ENCODE measurements at regions not wholly inside any gene's neighbourhood (a gene's known extent, or its start where the extent isn't known, plus 50 kb on each side); places are given as distances from the start of the nearest gene placed in this dataset.

DNA sequence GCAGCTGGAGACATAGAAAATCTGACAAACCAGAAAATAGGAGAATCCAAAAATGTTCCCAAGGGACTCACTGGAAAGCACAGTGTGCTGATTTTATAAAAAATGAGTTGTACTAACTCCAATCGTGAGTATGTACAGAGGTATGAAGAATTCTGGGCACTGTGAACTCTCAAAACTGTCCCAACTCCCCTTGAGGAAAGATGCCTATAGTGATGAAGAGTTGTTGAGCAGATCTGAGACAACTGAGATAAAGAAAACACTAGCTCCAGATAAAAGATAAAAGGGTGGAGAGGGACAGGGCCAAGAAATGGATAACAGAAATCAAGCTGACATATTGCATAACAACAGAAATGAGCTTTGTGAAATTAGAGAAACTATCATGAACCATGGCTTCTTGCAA lies 481.4 kb downstream of the MAFB start:
- TF ChIP-seq EZH2 (IDR thresholded peaks at IDR 0.05; ENCODE audit: borderline replicate concordance, low read length): no peak
- TF ChIP-seq, protein P1, sequence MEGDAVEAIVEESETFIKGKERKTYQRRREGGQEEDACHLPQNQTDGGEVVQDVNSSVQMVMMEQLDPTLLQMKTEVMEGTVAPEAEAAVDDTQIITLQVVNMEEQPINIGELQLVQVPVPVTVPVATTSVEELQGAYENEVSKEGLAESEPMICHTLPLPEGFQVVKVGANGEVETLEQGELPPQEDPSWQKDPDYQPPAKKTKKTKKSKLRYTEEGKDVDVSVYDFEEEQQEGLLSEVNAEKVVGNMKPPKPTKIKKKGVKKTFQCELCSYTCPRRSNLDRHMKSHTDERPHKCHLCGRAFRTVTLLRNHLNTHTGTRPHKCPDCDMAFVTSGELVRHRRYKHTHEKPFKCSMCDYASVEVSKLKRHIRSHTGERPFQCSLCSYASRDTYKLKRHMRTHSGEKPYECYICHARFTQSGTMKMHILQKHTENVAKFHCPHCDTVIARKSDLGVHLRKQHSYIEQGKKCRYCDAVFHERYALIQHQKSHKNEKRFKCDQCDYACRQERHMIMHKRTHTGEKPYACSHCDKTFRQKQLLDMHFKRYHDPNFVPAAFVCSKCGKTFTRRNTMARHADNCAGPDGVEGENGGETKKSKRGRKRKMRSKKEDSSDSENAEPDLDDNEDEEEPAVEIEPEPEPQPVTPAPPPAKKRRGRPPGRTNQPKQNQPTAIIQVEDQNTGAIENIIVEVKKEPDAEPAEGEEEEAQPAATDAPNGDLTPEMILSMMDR (IDR thresholded peaks at IDR 0.05; ENCODE audit: low read length): no peak
